Prostate gland (tissue), 2 donors: ENCODE measurements at regions not wholly inside any gene's neighbourhood (a gene's known extent, or its start where the extent isn't known, plus 50 kb on each side); places are given as distances from the start of the nearest gene placed in this dataset.

Experiments used
- DNase-seq: peaks from one replicate; pipeline ENCODE4 v3.0.0-alpha.2; 2019; ENCODE audit warnings: low spot score
- H3K27ac ChIP-seq, 2 donors: fragments of 200-600 bp; sonication (generic); 2 replicates each; pipeline ENCODE4 v1.5.1; 2017 to 2019
- H3K27me3 ChIP-seq: fragments of 200-600 bp; sonication (generic); replicated peaks from 2 replicates; pipeline ENCODE4 v1.5.1; 2019; ENCODE audit not compliant: insufficient read depth
- H3K36me3 ChIP-seq, 2 donors: fragments of 200-600 bp; sonication (generic); 1 replicate in 1 of 2; 2 replicates in 1 of 2; pipeline versions ENCODE4 v1.5.1 to v1.8.1; 2017 to 2019
- H3K4me1 ChIP-seq: fragments of 200-600 bp; sonication (generic); replicated peaks from 2 replicates; pipeline ENCODE4 v1.5.1; 2019
- H3K4me3 ChIP-seq, 2 donors: fragments of 200-600 bp; sonication (generic); 2 replicates each; pipeline ENCODE4 v1.5.1; 2017 to 2019
- H3K9me3 ChIP-seq: fragments of 200-600 bp; sonication (generic); 2 replicates; pipeline ENCODE4 v1.5.1; 2017
- CTCF ChIP-seq, 4 experiments: fragments of 200-600 bp in 2 of 4; fragments of 450-650 bp in 2 of 4; sonication (generic) in 2 of 4; IDR thresholded peaks; 1 replicate in 3 of 4; 2 replicates in 1 of 4; pipeline ENCODE4 v1.5.1; 2016 to 2019; ENCODE audit warnings: antibody characterized with exemption in 4 of 4, mild to moderate bottlenecking in 2 of 4, moderate library complexity in 2 of 4
- POLR2A ChIP-seq: fragments of 450-650 bp; IDR thresholded peaks from one replicate; pipeline ENCODE4 v1.6.1; 2016; ENCODE audit warnings: antibody characterized with exemption, mild to moderate bottlenecking
- POLR2AphosphoS5 ChIP-seq: sonication (generic); formaldehyde crosslinking; IDR thresholded peaks from one replicate; pipeline ENCODE4 v1.6.1; 2017; ENCODE audit warnings: antibody characterized with exemption
- WGBS: methylation state at CpG from one replicate; pipeline ENCODE4 v1.1.5; 2018; 5-methylcytosine and 5-hydroxymethylcytosine counted together
- intact Hi-C: fragments of 100-400 bp; cut with DNase I; formaldehyde crosslinking; loops from one replicate; pipeline ENCODE4 v1.14.2; 2022

GRCh38 chr3:176855213-176855612, 342.1 kb downstream of the TBL1XR1 start:
- H3K4me3 ChIP-seq = no peak overlapping the region
- H3K27me3 ChIP-seq = no peaks in the 10 kb centered on the region
- WGBS = 66% methylated on average over 4 of the region's 4 CpGs
- no peaks in the 10 kb centered on the region for H3K36me3 ChIP-seq
- no peaks in the 10 kb centered on the region for H3K9me3 ChIP-seq
- no peak overlapping the region for H3K27ac ChIP-seq
- no peak for TF ChIP-seq CTCF (IDR thresholded peaks at IDR 0.05)
- no peak for TF ChIP-seq POLR2A
- TF ChIP-seq POLR2AphosphoS5 = no peak
- no peaks in the 10 kb centered on the region for H3K4me1 ChIP-seq
- DNase-seq = no peak
- intact Hi-C loops = no loop called here

GRCh38 chr3:176850498-176850897, 346.8 kb downstream of the TBL1XR1 start:
- no peak overlapping the region for H3K27ac ChIP-seq
- no peak overlapping the region for H3K4me3 ChIP-seq
- intact Hi-C loops = no loop called here
- no peaks in the 10 kb centered on the region for H3K4me1 ChIP-seq
- H3K36me3 ChIP-seq = no peaks in the 10 kb centered on the region
- no peak for TF ChIP-seq POLR2A
- no peak for TF ChIP-seq CTCF (IDR thresholded peaks at IDR 0.05)
- TF ChIP-seq POLR2AphosphoS5 = no peak
- DNase-seq = no peak
- 90% methylated on average over 6 of the region's 6 CpGs for WGBS
- H3K9me3 ChIP-seq = no peaks in the 10 kb centered on the region
- no peaks in the 10 kb centered on the region for H3K27me3 ChIP-seq

GRCh38 chr3:176848431-176849214, 348.7 kb downstream of the TBL1XR1 start:
- Histone ChIP-seq H3K36me3 (no peaks in the 10 kb centered on the region), H3K27ac (no peak overlapping the region), H3K4me3 (no peak overlapping the region), H3K27me3 (no peaks in the 10 kb centered on the region), H3K9me3 (no peaks in the 10 kb centered on the region), H3K4me1 (no peaks in the 10 kb centered on the region)
- intact Hi-C loops = no loop called here
- TF ChIP-seq POLR2A = no peak
- no peak for TF ChIP-seq POLR2AphosphoS5
- no peak for TF ChIP-seq CTCF (IDR thresholded peaks at IDR 0.05)
- no peak for DNase-seq
- WGBS = 67% methylated on average over 4 of the region's 4 CpGs

- no peaks in the 10 kb centered on the region for H3K9me3 ChIP-seq
- intact Hi-C loops = no loop called here
- H3K27me3 ChIP-seq = no peaks in the 10 kb centered on the region
- H3K27ac ChIP-seq = no peak overlapping the region
- no peak for DNase-seq
- WGBS = 67% methylated on average over 2 of the region's 2 CpGs
- TF ChIP-seq POLR2AphosphoS5 = no peak
- no peak for TF ChIP-seq CTCF (IDR thresholded peaks at IDR 0.05)
- no peak for TF ChIP-seq POLR2A
- no peaks in the 10 kb centered on the region for H3K36me3 ChIP-seq
- no peak overlapping the region for H3K4me3 ChIP-seq
- no peaks in the 10 kb centered on the region for H3K4me1 ChIP-seq
Measured at GRCh38 chr3:176842914-176843313, 354.4 kb downstream of the TBL1XR1 start.

- TF ChIP-seq CTCF (IDR thresholded peaks at IDR 0.05) (no peak), POLR2A (no peak), POLR2AphosphoS5 (no peak)
- no peak for DNase-seq
- no peaks in the 10 kb centered on the region for H3K4me1 ChIP-seq
- H3K27me3 ChIP-seq = no peaks in the 10 kb centered on the region
- intact Hi-C loops = no loop called here
- 90% methylated on average over 8 of the region's 8 CpGs for WGBS
- H3K36me3 ChIP-seq = no peaks in the 10 kb centered on the region
- no peak overlapping the region for H3K27ac ChIP-seq
- H3K4me3 ChIP-seq = no peak overlapping the region
- no peaks in the 10 kb centered on the region for H3K9me3 ChIP-seq
Measured at GRCh38 chr3:176840641-176841286, 356.5 kb downstream of the TBL1XR1 start.
